ENCODE measurements at regions not wholly inside any gene's neighbourhood (a gene's known extent, or its start where the extent isn't known, plus 50 kb on each side); places are given as distances from the start of the nearest gene placed in this dataset.
A peak's percentile ranks its signal among the peaks of the same experiment; 100 is the strongest.

- no peak for TF ChIP-seq CTCF (IDR thresholded peaks at IDR 0.05)
- TF ChIP-seq POLR2AphosphoS5 (IDR thresholded peaks at IDR 0.05): peak in 1 of 4 donors; percentile 33
- no peak for TF ChIP-seq POLR2A (IDR thresholded peaks at IDR 0.05)
Measured at GRCh38 chr15:29888646-29889045, 66.4 kb upstream of the TJP1 start.

All from sigmoid colon (tissue), 4 donors.